ENCODE measurements at regions not wholly inside any gene's neighbourhood (a gene's known extent, or its start where the extent isn't known, plus 50 kb on each side); places are given as distances from the start of the nearest gene placed in this dataset.

- DNase-seq (ENCODE audit: low spot score): no peak
- Histone ChIP-seq H3K9me3 (no peaks in the 10 kb centered on the region), H3K36me3 (no peaks in the 10 kb centered on the region), H3K4me3 (no peak overlapping the region), H3K4me1 (replicated peaks) (no peaks in the 10 kb centered on the region), H3K27ac (no peak overlapping the region), H3K27me3 (replicated peaks; ENCODE audit: insufficient read depth) (no peaks in the 10 kb centered on the region)
- TF ChIP-seq, protein P1, sequence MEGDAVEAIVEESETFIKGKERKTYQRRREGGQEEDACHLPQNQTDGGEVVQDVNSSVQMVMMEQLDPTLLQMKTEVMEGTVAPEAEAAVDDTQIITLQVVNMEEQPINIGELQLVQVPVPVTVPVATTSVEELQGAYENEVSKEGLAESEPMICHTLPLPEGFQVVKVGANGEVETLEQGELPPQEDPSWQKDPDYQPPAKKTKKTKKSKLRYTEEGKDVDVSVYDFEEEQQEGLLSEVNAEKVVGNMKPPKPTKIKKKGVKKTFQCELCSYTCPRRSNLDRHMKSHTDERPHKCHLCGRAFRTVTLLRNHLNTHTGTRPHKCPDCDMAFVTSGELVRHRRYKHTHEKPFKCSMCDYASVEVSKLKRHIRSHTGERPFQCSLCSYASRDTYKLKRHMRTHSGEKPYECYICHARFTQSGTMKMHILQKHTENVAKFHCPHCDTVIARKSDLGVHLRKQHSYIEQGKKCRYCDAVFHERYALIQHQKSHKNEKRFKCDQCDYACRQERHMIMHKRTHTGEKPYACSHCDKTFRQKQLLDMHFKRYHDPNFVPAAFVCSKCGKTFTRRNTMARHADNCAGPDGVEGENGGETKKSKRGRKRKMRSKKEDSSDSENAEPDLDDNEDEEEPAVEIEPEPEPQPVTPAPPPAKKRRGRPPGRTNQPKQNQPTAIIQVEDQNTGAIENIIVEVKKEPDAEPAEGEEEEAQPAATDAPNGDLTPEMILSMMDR (IDR thresholded peaks at IDR 0.05): no peak
- TF ChIP-seq POLR2AphosphoS5 (IDR thresholded peaks at IDR 0.05) (no peak), POLR2A (IDR thresholded peaks at IDR 0.05) (no peak)
- 70% methylated on average over 4 of the region's 4 CpGs for WGBS
- intact Hi-C loops (cut with DNase I): no loop called here
Observed at GRCh38 chr5:3660630-3661029, 65.0 kb downstream of the IRX1 start.

DNA sequence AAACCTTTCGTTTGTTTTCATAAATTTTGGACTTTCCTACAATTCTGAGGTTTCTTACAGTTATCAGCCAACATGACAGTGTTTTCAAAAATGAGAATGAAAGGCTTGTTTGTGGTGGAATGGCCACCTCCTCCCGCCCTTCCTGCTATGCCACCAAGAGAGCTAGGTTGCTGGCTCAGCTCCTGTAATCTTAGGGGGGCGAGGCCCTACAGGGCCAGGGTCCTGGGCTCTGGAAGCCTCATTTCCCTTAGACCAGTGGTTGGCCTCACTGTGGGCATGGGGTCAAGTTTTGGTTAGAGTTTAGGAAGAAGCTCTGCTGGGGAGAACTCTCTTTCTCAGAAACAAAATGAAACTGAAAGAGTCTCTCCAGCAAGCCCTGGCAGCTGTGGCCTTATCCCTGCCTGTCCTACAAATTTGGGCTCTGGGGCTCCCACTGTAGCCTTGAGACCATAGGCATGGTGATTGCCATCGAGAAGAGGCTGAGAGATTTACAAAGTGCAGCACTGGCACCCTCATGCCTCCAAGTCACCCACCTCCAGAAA, 66.2 kb downstream of the IRX1 start:
- Histone ChIP-seq H3K9me3 (no peaks in the 10 kb centered on the region), H3K27ac (no peak overlapping the region), H3K4me1 (replicated peaks) (no peaks in the 10 kb centered on the region), H3K27me3 (replicated peaks; ENCODE audit: insufficient read depth) (no peaks in the 10 kb centered on the region), H3K4me3 (no peak overlapping the region), H3K36me3 (no peaks in the 10 kb centered on the region)
- TF ChIP-seq POLR2A (IDR thresholded peaks at IDR 0.05) (no peak), POLR2AphosphoS5 (IDR thresholded peaks at IDR 0.05) (no peak)
- TF ChIP-seq, protein P1 (IDR thresholded peaks at IDR 0.05): no peak
- 64% methylated on average over 4 of the region's 4 CpGs for WGBS
- DNase-seq (ENCODE audit: low spot score): no peak
- intact Hi-C loops (cut with DNase I): no loop called here

DNA sequence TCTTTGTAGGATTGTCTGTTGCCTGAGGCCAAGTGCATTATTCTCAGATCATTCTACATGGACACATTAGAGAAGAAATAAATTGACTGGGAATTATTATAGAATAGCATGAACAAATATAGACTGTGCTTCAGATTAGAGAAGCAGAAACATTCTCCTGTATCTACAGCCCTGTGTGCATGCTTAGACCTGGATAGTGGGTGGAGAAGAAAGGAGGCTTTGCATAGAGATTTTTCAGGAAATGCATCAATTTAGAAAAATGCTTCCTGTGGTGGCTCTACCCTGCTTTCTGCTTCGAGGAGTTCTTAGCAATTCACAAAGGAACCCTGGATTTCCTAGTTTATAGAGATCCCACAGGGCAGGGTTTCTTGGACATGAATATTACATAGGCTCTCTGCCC, 66.7 kb downstream of the IRX1 start:
- no peaks in the 10 kb centered on the region for H3K36me3 ChIP-seq
- H3K4me3 ChIP-seq: no peak overlapping the region
- no peak for DNase-seq (ENCODE audit: low spot score)
- 43% methylated on average over 1 of the region's 1 CpG for WGBS
- intact Hi-C loops (cut with DNase I): no loop called here
- TF ChIP-seq, protein P1 (IDR thresholded peaks at IDR 0.05): no peak
- TF ChIP-seq POLR2A (IDR thresholded peaks at IDR 0.05) (no peak), POLR2AphosphoS5 (IDR thresholded peaks at IDR 0.05) (no peak)
- no peaks in the 10 kb centered on the region for H3K9me3 ChIP-seq
- no peaks in the 10 kb centered on the region for H3K27me3 ChIP-seq (replicated peaks; ENCODE audit: insufficient read depth)
- no peaks in the 10 kb centered on the region for H3K4me1 ChIP-seq (replicated peaks)
- no peak overlapping the region for H3K27ac ChIP-seq

DNA sequence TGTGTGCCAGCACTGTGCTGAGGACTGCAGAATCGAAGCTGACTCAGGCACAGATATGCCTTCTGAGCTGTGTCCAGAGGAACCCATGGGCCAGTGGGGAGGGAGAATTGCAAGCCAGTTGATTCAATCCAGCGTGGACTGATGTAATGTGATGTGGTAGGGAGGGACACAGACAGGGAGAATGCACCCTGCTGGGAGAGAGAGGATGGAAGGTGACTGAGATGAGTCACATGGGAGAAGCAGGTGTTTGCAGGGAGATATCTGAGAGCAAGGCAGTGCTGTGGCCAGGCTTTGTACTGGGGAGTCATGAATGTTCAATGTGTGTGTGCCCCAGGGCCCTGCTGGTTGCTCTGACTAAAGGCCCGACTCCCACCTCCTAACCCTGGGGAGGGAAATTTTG, 75.7 kb downstream of the IRX1 start:
- Histone ChIP-seq H3K9me3 (no peaks in the 10 kb centered on the region), H3K36me3 (no peaks in the 10 kb centered on the region), H3K27ac (no peak overlapping the region), H3K27me3 (replicated peaks; ENCODE audit: insufficient read depth) (no peaks in the 10 kb centered on the region), H3K4me1 (replicated peaks) (no peaks in the 10 kb centered on the region), H3K4me3 (no peak overlapping the region)
- intact Hi-C loops (cut with DNase I): no loop called here
- TF ChIP-seq POLR2AphosphoS5 (IDR thresholded peaks at IDR 0.05) (no peak), POLR2A (IDR thresholded peaks at IDR 0.05) (no peak)
- TF ChIP-seq, protein P1 (IDR thresholded peaks at IDR 0.05): no peak
- WGBS: 56% methylated on average over 3 of the region's 3 CpGs
- DNase-seq (ENCODE audit: low spot score): no peak

- DNase-seq (ENCODE audit: low spot score): no peak
- Histone ChIP-seq H3K9me3 (no peaks in the 10 kb centered on the region), H3K4me1 (replicated peaks) (no peaks in the 10 kb centered on the region), H3K4me3 (no peak overlapping the region), H3K27me3 (replicated peaks; ENCODE audit: insufficient read depth) (no peaks in the 10 kb centered on the region), H3K27ac (no peak overlapping the region), H3K36me3 (no peaks in the 10 kb centered on the region)
- 79% methylated on average over 4 of the region's 4 CpGs for WGBS
- intact Hi-C loops (cut with DNase I): no loop called here
- TF ChIP-seq, protein P1 (IDR thresholded peaks at IDR 0.05): no peak
- TF ChIP-seq POLR2AphosphoS5 (IDR thresholded peaks at IDR 0.05): no peak
- TF ChIP-seq POLR2A (IDR thresholded peaks at IDR 0.05): no peak
Observed at GRCh38 chr5:3678801-3679200, 83.2 kb downstream of the IRX1 start.

All from prostate gland (tissue), 2 donors.